Gastroesophageal sphincter (tissue), 4 donors: ENCODE measurements at regions not wholly inside any gene's neighbourhood (a gene's known extent, or its start where the extent isn't known, plus 50 kb on each side); places are given as distances from the start of the nearest gene placed in this dataset.
A peak's percentile ranks its signal among the peaks of the same experiment; 100 is the strongest.

Source experiments
- ATAC-seq: fragments of 150-250 bp; one replicate; pipeline ENCODE4 v1.9.1; 2016; ENCODE audit warnings: mild to moderate bottlenecking, moderate library complexity
- H3K27ac ChIP-seq, 4 donors: fragments of 200-600 bp; sonication (generic) in 3 of 4; 1 replicate in 3 of 4; 2 replicates in 1 of 4; pipeline ENCODE4 v1.5.1; 2016 to 2019
- H3K27me3 ChIP-seq: fragments of 200-600 bp; sonication (generic); one replicate; pipeline ENCODE4 v1.5.1; 2019
- H3K36me3 ChIP-seq, 2 donors: fragments of 200-600 bp; sonication (generic); one replicate each; pipeline ENCODE4 v1.5.1; 2019; ENCODE audit warnings: control low read depth in 1 of 2
- H3K4me1 ChIP-seq, 3 donors: fragments of 200-600 bp; sonication (generic); 1 replicate in 2 of 3; 2 replicates in 1 of 3; pipeline ENCODE4 v1.5.1; 2016 to 2019; ENCODE audit warnings: control low read depth in 2 of 3
- H3K4me3 ChIP-seq, 2 donors: fragments of 200-600 bp; sonication (generic); one replicate each; pipeline ENCODE4 v1.5.1; 2019; ENCODE audit warnings: mild to moderate bottlenecking in 1 of 2, moderate library complexity in 1 of 2
- H3K9me3 ChIP-seq, 3 donors: fragments of 200-600 bp; sonication (generic); one replicate each; pipeline ENCODE4 v1.5.1; 2017 to 2019; ENCODE audit warnings: control low read depth in 2 of 3
- EP300 ChIP-seq: sonication (generic); formaldehyde crosslinking; IDR thresholded peaks from one replicate; pipeline ENCODE4 v1.6.1; 2017; ENCODE audit warnings: antibody characterized with exemption, mild to moderate bottlenecking
- POLR2A ChIP-seq, 2 donors: fragments of 450-650 bp; IDR thresholded peaks; one replicate each; pipeline ENCODE4 v1.6.1; 2017; ENCODE audit warnings: antibody characterized with exemption in 2 of 2, mild to moderate bottlenecking in 2 of 2, moderate library complexity in 1 of 2
- POLR2AphosphoS5 ChIP-seq: sonication (generic); formaldehyde crosslinking; IDR thresholded peaks from one replicate; pipeline ENCODE4 v1.6.1; 2017; ENCODE audit warnings: antibody characterized with exemption
- WGBS, 2 donors: methylation state at CpG; one replicate each; pipeline ENCODE4 v1.1.5; 2018; ENCODE audit warnings: low coverage in 1 of 2; 5-methylcytosine and 5-hydroxymethylcytosine counted together
- TF ChIP-seq, protein P1 (sequence below), 4 experiments: fragments of 200-600 bp in 2 of 4; fragments of 450-650 bp in 2 of 4; sonication (generic) in 1 of 4; IDR thresholded peaks; one replicate each; pipeline ENCODE4 v1.5.1; 2017 to 2019; ENCODE audit warnings: antibody characterized with exemption in 4 of 4, mild to moderate bottlenecking in 2 of 4, moderate library complexity in 2 of 4

DNA sequence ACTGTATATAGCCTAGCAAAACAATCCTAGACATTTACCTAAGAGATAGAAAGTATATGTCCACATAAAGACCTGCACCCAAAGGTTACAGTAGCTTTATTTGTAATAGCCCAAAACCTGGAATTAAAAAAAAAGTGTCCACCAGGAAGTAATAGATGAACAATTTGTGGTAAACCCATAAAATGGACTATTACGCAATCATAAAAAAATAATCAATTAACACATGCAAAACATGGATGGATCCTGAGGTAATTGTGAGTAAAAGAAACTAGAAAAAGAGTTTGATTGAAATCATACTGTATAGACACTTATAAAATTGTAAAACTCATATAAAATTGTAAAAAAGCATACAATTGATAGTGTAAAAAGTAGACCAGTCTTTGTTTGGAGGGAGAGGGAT, 673.0 kb upstream of the ZNF804A start:
- no peak overlapping the region for H3K27ac ChIP-seq
- H3K9me3 ChIP-seq = peaks cover 0 to 5% (median 0%) of the 10 kb centered on the region in 3 donors
- TF ChIP-seq POLR2A (IDR thresholded peaks at IDR 0.05) = no peak
- TF ChIP-seq, protein P1, sequence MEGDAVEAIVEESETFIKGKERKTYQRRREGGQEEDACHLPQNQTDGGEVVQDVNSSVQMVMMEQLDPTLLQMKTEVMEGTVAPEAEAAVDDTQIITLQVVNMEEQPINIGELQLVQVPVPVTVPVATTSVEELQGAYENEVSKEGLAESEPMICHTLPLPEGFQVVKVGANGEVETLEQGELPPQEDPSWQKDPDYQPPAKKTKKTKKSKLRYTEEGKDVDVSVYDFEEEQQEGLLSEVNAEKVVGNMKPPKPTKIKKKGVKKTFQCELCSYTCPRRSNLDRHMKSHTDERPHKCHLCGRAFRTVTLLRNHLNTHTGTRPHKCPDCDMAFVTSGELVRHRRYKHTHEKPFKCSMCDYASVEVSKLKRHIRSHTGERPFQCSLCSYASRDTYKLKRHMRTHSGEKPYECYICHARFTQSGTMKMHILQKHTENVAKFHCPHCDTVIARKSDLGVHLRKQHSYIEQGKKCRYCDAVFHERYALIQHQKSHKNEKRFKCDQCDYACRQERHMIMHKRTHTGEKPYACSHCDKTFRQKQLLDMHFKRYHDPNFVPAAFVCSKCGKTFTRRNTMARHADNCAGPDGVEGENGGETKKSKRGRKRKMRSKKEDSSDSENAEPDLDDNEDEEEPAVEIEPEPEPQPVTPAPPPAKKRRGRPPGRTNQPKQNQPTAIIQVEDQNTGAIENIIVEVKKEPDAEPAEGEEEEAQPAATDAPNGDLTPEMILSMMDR (IDR thresholded peaks at IDR 0.05) = no peak
- no peak for TF ChIP-seq POLR2AphosphoS5
- TF ChIP-seq EP300 = no peak
- no peaks in the 10 kb centered on the region for H3K4me1 ChIP-seq
- ATAC-seq = no peak
- H3K36me3 ChIP-seq = no peaks in the 10 kb centered on the region
- no peak overlapping the region for H3K4me3 ChIP-seq
- WGBS, 2 donors = 100% methylated on average over 1 of the region's 1 CpG
- no peaks in the 10 kb centered on the region for H3K27me3 ChIP-seq

DNA sequence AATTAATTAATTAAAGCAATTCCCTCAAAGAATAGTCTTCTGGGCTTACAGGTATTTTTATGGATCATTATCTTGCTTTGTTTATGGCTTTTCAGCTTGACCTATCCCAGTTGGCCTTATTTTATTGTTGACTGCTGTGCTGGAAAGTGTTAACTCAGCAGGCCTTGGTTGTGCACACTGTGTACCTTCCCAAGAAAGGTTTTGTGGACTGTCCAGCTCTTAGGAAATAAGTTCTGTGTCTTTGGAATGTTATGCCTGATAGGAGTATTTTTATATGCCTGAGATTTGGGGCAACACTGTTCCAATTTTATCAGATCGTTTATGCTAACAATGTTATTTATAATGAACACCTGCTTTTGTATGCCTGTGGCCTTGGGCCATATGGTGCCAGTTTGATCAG, 671.9 kb upstream of the ZNF804A start:
- Histone ChIP-seq H3K4me1 (no peaks in the 10 kb centered on the region), H3K9me3 (peaks cover 0 to 5% (median 0%) of the 10 kb centered on the region in 3 donors), H3K4me3 (no peak overlapping the region), H3K27me3 (no peaks in the 10 kb centered on the region), H3K27ac (peak overlapping the region in 1 of 4 donors; percentile 13), H3K36me3 (no peaks in the 10 kb centered on the region)
- ATAC-seq = no peak
- 75 to 90% methylated on average over 1 of the region's 1 CpG for WGBS, 2 donors
- TF ChIP-seq EP300 = no peak
- TF ChIP-seq, protein P1 (IDR thresholded peaks at IDR 0.05) = no peak
- no peak for TF ChIP-seq POLR2A (IDR thresholded peaks at IDR 0.05)
- no peak for TF ChIP-seq POLR2AphosphoS5

DNA sequence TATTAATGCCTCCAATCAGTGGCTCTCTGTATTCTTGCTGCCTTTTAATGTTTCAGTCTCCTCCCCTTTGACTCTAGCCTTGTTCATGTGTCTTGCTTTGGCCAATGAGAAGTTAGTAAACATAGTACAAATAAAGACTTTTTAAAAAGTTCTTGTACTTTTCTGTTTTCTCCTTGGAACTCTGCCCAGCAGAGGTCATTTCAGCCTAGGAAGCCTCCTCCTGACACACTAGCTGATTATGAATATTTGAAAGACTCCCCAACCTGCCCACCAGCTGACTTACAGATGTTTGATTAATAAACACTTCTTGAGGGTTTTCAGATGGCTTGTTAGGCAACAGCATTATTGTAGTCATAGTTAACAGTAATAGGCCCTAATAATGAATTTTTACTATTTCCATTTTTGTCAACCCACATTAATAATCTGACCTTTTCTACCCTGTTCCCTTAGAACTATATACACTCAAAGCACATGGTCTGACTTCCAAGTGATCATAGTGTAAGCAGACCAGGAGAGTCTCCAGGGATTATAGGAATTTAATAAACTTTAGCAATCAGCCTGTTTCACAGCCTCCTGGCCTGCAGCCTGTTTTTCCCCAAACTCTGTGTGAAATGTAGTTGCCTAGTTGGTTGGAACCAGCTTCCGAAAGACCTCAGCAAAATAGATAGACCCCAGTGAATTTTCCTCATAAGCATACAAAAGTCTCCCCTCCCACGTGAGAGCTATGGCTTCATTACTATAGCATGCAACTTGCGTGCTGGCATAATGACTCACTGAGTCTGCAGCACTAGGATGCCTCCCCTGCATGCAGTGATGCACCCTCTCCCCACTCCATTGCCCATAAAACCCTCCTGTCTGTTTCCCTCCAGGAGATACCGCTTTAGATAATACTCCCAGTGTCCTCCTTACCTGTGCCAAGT, 670.7 kb upstream of the ZNF804A start:
- TF ChIP-seq, protein P1 (IDR thresholded peaks at IDR 0.05) = no peak
- TF ChIP-seq POLR2AphosphoS5 (peak; percentile 31), POLR2A (IDR thresholded peaks at IDR 0.05) (no peak)

DNA sequence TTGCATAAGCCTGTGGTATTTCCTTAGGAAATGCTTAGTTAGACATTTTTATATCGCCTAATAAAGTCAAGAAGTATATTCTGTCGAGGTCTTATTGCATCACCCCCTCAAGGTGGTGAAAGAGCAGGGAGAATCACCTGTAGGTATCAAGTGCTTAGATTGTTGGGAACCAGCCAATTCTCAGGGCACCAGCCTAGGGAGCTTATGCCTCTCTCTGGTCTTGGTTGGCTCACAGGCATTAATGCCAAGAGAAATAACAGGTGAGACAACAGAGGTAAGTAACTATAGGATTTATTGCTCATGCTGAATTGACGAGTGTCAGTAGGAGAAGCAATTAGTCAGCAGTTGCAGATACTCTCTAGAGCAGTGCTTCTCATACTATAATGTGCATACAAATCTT, 663.3 kb upstream of the ZNF804A start:
- Histone ChIP-seq H3K27me3 (no peaks in the 10 kb centered on the region), H3K4me3 (no peak overlapping the region), H3K36me3 (no peaks in the 10 kb centered on the region), H3K4me1 (no peaks in the 10 kb centered on the region), H3K27ac (no peak overlapping the region), H3K9me3 (peaks cover 0 to 17% (median 0%) of the 10 kb centered on the region in 3 donors)
- 73 to 81% methylated on average over 3 of the region's 3 CpGs for WGBS, 2 donors
- ATAC-seq = no peak
- TF ChIP-seq POLR2A (IDR thresholded peaks at IDR 0.05) (no peak), POLR2AphosphoS5 (no peak), EP300 (no peak)
- TF ChIP-seq, protein P1 (IDR thresholded peaks at IDR 0.05) = no peak

More for the DNA sequence above, 670.7 kb upstream of the ZNF804A start:
- Histone ChIP-seq H3K27ac (peak overlapping the region in 1 of 4 donors; percentile 13), H3K27me3 (no peaks in the 10 kb centered on the region), H3K36me3 (no peaks in the 10 kb centered on the region), H3K4me3 (no peak overlapping the region), H3K4me1 (no peaks in the 10 kb centered on the region), H3K9me3 (peaks cover 0 to 5% (median 0%) of the 10 kb centered on the region in 3 donors)
- 67 to 100% methylated on average over 1 to 3 of the region's 4 CpGs for WGBS, 2 donors
- ATAC-seq = peak; percentile 78

DNA sequence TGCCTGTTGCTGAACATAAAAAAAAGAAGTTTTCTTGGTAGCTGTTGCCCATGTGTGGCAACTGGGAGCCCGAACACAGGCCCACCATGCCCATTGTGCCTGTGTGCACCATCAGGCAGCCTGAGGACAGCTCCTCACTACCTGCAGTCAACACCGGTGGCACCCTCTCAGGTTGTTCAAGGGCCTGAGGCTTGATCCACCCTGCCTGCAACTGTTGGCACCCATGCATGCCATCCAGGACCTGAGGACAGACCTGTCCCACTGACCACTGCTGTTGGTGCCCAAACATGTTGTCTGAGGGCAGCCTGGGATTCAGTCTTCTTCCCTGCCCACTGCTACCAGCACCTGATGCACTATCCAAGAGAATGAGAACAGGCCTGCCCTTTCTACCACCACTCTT, 661.1 kb upstream of the ZNF804A start:
- WGBS, 2 donors = 88 to 100% methylated on average over 2 of the region's 2 CpGs
- no peak for ATAC-seq

More for the DNA sequence above, 661.1 kb upstream of the ZNF804A start:
- TF ChIP-seq, protein P1 (IDR thresholded peaks at IDR 0.05) = no peak
- no peak for TF ChIP-seq POLR2A (IDR thresholded peaks at IDR 0.05)
- no peak for TF ChIP-seq EP300
- TF ChIP-seq POLR2AphosphoS5 = no peak
- Histone ChIP-seq H3K27ac (no peak overlapping the region), H3K4me1 (no peaks in the 10 kb centered on the region), H3K4me3 (no peak overlapping the region), H3K36me3 (no peaks in the 10 kb centered on the region), H3K27me3 (no peaks in the 10 kb centered on the region), H3K9me3 (peaks cover 0 to 17% (median 0%) of the 10 kb centered on the region in 3 donors)
